Transverse colon (tissue), 3 donors: ENCODE measurements at regions not wholly inside any gene's neighbourhood (a gene's known extent, or its start where the extent isn't known, plus 50 kb on each side); places are given as distances from the start of the nearest gene placed in this dataset.
"Not testable (repeated sequence)": the region's sequence is repeated elsewhere in the genome, so short reads cannot be mapped to it uniquely, and the experiment has no call there.

Experiments
- CTCF ChIP-seq, 5 experiments: fragments of 200-600 bp in 3 of 5; fragments of 450-650 bp in 2 of 5; sonication (generic) in 3 of 5; IDR thresholded peaks; 1 replicate in 2 of 5; 2 replicates in 3 of 5; pipeline ENCODE4 v1.5.1; 2016 to 2017; ENCODE audit warnings: antibody characterized with exemption in 5 of 5, inconsistent platforms in 3 of 5, mild to moderate bottlenecking in 2 of 5, moderate library complexity in 1 of 5
- POLR2A ChIP-seq: fragments of 450-650 bp; IDR thresholded peaks from one replicate; pipeline ENCODE4 v1.6.1; 2016; ENCODE audit warnings: antibody characterized with exemption, mild to moderate bottlenecking, moderate library complexity

GRCh38 chr9:28498168-28498567, 924.9 kb upstream of the C9orf72 start:
- TF ChIP-seq POLR2A; CTCF (IDR thresholded peaks at IDR 0.05): not testable (repeated sequence)
